ENCODE measurements at regions not wholly inside any gene's neighbourhood (a gene's known extent, or its start where the extent isn't known, plus 50 kb on each side); places are given as distances from the start of the nearest gene placed in this dataset.
A peak's percentile ranks its signal among the peaks of the same experiment; 100 is the strongest.

DNA sequence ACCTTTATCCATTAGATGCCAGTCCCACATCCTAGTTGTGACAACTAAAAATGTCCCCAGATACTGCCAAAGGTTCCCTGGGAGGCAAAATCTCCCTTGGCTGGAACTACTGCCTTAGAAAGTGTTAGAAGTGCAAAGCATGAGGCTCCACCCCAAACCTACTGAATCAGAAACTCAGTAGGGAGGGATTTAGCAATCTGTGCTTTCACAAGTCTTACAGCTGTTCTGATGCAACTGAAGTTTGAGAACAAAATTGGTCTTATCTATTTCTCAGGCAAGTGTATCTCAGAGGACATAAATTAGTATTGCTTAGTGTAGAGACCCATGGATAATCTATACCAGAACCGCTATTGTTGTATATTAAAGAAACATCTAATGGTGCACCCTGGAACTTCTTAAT is 70.2 kb downstream of the CLDN1 start:
- no peak for DNase-seq

DNA sequence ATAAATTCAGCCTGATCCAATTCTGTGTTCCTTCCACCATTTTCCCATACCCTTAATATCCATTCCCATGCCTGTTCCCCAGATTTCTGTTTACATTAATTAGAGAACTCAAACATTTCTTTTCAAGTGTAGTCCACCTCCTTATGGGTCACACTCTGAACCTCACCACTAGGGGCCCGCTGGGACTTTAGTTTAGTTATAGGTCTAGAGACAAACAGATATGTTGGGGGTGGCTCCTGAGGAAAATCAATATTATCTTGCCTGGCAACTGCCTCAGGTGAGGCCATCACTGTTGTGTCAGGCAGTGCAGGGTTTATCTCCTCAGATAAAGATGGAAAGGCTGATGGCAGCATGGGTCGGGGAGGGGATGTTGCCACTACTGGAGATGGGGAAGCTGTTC is 72.8 kb downstream of the CLDN1 start:
- no peak for DNase-seq

DNA sequence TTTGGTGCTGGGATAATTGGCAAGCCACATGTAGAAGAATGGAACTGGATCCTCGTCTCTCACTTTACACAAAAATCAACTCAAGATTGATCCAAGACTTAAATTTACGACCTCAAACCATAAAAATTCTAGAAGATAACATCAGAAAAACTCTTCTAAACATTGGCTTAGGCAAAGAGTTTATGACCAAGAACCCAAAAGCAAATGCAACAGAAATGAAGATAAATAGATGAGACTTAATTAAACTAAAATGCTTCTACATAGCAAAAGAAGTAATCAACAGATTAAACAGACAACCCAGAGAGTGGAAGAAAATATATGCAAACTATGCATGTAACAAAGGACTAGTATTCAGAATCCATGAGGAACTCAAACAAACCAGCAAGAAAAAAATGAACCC is 80.1 kb downstream of the CLDN1 start:
- no peak for DNase-seq

DNA sequence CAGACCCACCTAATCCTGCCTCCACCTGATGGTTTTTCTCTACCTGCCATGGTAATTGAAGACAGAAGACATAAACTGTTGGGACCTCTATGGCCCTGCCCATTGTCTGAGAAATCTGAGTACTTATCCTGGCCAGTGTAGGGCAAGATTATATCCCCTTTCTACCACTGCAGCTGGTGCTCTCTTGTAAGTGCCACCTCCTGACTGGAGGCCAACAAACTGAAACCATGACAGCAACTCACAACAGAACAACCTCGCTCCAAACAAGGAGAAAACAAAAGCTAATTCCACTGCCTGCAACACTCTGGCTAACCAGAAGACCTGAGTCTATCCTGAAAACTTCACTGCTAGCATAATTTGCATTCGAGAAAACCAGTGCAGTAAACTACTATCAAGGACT is 82.9 kb downstream of the CLDN1 start:
- DNase-seq, result peak; percentile 21

DNA sequence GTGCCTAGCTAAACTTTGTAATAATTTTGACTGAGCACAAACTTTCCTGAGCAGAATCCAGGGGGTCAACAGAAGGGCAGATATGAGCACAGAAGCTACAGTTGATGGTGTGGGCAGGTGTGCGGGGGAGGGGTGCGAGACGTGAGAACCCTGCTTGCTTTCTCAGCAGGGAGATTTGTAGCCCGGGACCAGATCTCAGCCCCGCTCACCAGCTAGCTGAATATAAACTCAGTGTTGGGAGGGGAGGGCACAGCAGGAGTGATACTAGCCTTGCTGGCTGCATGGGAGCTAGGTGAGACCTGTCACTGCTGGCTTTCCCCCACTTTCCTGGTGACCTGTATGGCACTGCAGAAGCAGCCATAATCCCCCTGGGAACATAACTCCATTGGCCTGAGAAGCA is 83.4 kb downstream of the CLDN1 start:
- DNase-seq, result no peak

DNA sequence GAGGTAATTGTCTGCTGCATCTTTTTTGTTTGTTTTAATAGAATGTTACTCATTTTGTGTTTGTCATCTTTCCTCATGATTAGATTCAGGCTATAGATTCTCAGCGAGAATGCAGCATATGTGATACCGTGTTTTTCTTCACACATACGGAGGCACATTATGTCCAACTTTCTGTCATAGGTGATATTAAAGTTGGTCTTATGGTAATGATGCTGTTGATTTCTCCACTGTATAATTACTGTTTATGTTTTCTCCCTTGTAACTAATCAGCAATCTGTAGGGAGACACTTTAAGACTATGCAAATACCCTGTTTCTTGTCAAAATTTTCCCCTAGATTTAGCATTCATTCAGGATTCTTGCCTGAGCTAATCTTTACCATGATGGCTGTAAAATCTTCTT is 87.6 kb downstream of the CLDN1 start:
- DNase-seq, result no peak

DNA sequence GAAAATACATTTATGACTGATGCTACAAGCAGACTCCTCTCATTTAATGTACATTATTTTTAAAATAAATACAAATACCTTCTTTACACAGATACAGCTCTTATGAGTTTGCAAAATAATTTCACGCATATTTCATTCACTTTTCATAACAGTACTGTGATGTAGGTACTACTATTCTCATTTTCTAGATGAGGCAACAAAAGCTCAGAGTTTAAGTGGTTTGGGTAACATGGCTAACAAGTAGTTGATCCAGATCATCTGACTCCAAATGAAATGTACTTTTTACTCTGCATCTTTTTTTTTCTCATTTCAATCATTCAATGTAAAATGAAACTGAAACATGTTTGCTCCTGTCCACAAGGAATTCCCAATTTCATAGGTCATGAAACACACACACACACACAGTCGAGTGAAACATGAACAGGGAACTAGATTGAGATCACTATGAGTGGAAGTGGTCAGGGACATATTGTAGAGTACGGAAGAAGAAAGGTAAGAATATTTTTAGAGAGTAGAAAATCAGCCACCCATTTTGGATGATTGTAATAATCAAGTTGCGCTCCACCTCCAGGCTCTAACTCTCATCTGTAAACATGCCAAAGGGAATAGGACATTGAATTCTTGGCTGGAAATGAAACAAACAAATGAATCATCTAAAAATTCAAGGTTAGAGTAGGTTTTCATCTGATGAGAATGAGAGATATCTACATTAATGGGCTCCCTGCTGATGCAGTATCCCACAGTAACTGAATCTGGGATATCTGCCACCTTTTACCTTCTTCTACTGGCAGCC is 92.4 kb downstream of the CLDN1 start:
- no peak for DNase-seq

DNA sequence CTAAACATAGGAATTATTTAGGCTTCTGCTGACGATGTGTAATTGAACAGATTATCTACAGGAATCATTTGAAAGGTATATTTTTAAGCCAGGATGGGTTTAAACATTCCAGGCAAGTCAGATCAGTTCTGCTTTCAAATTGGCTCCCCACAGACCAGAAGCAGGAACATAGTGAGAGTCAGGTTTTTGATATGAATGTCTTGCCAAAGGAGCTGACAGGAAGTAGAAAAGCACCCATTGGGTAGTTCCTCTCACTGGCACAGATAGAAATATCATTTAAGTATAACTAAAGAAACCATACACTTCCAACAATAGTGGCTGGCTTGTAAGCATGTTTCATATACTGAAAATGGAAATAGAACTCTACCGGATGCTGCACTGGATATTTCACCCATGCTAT is 95.2 kb downstream of the CLDN1 start:
- no peak for DNase-seq

DNA sequence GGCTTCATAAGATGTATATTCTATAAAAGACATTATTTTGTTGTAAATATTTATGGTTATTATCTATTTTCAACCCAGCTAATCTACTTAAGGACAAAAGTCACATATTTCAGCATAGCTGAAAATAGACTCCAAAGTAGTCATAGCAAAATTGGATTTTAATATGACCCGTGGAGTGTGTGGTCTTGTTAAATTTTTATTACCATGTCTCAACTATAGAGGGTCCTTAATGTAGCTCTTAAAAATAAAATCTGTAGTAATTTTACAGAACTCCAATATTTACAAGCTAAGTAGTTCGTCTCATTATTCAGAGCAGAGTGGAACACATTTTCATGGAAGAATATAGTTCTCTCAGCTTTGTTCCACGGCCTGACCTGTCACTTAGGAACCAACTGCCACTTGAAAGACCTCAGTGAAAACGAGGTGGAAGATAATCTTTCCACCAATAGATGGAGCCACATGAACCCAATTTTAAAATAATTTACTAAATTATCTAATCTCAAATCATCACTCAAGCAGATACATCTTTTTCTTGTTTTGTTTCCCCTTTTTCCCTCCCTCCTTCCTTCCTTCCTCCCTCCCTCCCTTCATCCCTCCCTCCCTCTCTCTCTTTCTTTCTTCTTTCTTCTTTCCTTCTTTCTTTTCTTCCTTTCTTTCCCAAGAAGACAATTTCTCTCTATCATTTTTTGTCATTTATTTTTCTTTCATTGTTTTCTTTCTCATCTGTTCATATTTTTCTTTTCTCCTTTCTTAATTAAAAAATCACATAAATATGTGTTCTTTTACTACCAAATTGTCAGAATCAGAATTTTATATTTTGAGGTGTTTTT is 97.2 kb downstream of the CLDN1 start:
- peak; percentile 44 for DNase-seq

DNA sequence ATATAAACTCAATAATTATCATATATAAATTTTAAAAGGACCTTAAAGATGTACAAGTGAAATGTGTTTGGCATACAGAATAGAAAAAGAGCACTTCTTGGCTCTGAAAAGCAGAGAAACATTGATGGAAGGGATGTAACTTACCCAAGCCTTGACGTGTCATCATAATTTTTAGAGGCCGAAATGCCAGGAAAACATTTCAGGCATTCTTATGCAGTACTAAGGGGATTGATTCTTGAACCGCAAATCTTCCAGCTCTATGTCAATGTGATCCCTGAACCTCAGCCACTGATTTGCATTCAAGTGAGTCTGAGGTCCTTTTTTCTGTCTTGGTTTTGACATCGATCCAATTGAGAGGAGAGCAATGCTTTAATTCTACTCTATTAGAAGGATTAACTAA is 97.8 kb downstream of the CLDN1 start:
- no peak for DNase-seq

DNA sequence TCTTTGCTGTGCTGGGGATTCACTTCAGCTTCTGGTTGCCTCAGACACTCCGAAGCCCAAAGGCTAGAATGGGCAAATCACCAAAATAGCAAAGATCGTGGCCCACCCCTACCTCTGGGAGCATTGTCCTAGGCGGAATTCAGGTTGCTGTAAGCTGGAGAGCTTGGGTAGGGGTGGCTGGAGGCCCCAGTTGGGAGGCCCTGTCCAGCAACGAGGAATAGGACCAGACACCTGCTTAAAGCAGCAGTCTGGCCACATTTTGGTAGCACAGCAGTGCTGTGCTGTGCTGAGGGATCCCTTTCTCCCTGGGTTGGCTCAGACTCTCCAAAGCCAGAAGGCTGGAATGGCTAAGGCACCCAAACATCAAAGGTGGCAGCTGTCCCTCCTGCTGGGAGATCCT is 99.3 kb downstream of the CLDN1 start:
- DNase-seq, result no peak

DNA sequence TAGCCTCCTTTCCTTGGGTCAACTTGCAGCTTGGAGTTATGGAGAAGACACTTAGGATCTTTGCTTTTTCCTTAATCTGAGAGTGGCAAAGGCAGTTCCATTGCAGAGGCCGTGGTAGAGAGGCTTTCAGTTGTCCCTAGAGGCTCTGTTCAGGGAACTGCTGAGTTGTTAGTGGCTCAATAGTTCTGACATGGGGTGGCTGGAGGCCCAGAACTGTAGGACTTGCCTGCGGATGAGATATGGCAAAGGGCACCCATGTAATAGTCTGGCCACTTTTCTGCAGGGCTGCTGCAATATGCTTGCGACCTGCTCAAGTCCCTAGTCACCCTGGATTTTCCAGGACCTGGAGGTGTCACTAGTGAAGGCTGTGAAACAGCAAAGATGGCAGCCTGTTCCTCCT is 99.9 kb downstream of the CLDN1 start:
- no peak for DNase-seq

DNA sequence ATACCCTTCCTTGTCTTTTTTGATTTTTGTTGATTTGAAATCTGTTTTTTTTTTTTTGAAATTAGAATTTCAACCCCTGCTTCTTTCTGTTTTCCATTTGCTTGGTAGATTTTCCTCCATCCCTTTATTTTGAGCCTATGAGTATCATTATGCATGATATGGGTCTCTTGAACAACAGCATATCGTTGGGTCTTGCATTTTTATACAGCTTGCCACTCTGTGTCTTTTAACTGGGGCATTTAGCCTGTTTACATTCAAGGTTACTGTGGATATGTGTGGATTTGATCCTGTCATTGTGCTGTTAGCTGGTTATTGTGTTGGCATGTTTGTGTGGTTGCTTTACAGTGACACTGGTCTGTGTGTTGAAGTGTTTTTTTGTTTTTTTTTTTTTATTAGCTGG is 99.7 kb upstream of the P3H2 start:
- no peak for DNase-seq

DNA sequence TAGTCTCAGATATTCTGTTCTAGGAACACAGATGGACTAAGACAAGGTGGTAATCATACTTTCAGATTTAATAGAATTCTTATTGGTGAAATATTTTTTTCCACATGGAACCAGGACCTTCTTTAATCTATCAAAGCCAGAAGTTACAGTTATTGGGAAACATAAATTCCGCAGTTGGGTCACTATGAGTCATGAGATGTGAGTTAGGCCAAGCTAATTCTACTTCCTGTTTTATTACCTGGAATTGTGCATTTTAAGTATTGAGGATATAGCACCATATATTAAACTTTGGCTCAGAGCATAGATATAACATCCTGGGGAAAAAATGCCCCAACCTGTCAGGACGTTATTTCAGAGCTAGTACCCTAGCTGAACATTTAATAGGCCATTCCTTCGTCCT is 96.4 kb upstream of the P3H2 start:
- no peak for DNase-seq

DNA sequence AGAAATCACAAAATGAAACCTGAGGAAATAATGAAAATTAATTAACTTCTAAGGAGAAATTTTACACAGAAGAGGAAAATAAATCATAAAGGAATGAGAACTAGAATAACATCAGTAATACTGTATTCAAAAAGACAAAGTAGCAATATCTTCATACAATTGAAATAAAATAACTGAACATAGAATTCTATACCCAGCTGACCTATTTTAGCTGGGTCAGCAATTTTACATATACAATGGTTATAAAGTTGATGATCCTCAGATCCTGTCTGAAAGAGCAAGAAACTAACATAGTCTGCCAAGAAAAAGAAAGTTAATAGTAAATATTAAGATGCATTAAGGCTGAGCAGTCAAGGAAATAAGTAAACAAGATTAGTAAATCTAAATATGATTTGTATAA is 93.0 kb upstream of the P3H2 start:
- DNase-seq, result no peak

DNA sequence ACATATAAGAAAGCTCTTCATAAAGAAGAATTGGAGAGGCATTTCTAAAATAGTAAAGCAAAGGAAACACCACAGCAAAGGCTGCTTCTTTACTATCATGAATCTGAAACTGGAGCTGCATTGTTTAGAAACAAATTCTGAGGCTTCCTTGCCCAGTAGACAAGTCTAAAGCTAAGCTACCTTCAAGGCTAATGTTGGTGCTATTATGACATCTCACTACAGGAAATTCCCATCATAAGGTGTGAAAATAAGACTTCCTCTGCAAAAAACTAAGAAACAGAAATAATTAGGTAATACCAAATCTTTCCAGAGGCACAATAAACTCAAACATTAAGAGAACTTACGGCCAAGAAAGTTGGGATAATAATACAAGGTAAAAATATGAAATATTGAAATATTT is 89.9 kb upstream of the P3H2 start:
- no peak for DNase-seq

DNA sequence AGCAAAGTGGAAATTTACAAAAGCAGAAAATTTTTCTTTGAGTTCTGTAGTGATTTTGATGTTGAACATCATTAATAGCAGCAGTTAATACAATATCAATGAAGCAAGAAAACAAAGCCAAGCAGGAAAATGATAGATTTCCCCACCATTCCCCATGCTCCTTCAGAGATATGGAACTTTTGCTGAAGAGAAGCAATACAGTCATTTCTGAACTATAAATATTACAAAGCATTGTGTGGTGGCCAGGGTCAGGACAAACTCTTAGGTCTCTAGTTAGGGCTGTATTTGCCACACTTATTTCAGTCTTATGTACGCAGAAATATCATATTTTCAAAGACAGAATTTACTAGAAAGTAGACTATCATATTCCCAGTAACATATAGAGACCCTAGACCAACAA is 88.8 kb upstream of the P3H2 start:
- no peak for DNase-seq

DNA sequence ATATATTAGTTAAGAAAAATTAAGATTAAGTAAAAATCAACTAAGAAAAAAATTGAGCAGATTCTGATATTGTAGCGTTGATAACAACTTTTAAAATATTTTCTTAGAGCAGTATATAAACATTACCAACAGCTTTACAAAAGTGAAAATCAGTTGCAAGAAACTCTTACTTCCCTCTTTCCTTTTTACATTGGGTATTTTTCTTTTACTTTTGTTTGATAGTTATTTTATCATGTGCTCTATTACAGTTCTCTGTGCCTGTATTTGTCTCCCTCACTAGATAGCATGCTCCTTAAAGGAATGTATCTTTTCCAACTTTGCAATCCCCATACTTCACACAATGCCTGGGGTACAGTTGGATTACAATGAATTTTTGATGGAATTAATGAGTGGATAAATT is 87.5 kb upstream of the P3H2 start:
- no peak for DNase-seq

DNA sequence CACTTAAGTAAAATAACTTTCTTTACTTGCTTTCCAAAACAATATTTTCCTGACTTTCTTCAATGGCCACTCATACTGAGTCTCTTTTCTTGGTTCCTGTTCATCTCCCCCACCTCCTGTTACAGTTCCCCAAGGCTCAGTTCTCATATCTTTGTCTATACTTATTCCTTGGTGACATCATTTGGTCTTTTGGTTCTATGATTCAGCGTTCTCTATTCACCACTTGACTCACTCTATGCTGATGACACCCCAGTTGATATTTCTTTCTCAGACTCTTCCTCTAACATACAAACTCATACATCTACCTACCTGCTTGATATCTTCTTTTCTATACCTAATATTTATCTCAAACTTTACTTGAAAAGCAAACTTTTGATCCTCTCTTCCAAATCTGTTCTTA is 85.0 kb upstream of the P3H2 start:
- no peak for DNase-seq

DNA sequence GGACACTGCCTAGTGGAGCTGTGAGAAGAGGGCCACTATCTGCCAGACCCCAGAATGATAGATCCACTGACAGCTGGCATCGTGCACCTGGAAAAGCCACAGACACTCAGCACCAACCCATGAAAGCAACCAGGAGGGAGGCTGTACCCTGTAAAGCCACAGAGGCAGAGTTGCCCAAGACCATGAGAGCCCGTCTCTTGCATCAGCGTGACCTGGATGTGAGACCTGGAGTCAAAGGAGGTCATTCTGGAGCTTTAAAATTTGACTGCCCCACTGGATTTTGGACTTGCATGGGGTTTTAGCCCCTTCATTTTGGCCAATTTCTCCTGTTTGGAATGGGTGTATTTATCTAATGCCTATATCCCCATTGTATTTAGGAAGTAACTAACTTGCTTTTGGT is 83.5 kb upstream of the P3H2 start:
- no peak for DNase-seq

DNA sequence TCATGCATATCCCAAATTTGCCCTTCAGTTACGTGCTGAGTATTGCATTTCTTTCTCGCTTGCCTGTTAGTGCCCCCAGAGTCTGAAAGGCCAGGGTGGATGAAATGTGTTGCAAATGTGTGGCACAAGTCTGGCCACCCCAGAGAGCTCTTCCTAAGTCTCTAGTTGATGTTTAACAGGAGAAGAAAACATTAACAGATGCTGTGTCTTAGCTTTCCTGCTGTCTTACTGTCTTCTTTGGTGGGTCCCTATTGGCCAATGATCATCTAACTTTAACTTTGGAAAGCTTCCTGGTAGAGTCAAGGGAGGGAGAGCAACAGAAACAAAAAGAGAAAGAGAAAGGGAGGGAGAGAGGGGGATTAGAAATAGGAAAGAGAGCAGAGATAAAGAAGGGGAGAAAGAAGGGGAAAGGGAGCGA is 76.7 kb upstream of the P3H2 start:
- no peak for DNase-seq

DNA sequence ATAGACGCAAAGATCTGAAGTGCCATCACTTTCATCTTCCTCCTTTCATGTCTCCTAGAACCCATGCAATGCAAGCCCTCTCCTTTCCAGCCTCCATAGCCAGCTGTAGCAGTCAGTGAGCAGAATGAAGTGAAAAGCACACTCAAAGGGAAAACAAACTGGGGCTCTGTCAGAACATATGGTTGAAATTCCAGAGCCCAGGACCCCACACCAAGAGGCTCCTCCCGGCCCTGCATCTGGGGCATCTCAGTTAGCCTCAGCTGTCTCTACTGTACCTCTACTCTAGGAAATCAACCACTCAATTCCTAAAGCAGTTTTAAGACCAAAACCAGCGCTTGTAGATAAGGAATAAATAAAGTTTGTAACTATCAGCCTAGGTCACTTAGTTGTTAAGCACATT is 73.8 kb upstream of the P3H2 start:
- DNase-seq, result no peak

DNA sequence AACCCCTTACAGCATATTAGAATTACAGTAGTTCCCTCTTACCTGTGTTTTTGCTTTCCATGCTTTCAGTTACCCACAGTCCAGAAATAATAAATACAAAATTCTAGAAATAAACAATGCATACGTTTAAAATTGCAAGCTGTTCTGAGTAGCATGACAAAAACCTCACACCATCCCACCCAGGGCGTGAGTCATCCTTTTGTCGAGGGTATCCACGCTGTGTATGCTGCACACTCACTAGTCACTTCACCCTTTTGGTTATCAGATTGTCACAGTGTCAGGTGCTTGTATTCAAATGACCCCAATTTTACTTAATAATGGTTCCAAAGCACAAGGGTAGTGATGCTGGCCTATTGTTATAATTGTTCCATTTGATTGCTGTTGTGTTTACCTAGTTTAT is 72.5 kb upstream of the P3H2 start:
- DNase-seq, result no peak

DNA sequence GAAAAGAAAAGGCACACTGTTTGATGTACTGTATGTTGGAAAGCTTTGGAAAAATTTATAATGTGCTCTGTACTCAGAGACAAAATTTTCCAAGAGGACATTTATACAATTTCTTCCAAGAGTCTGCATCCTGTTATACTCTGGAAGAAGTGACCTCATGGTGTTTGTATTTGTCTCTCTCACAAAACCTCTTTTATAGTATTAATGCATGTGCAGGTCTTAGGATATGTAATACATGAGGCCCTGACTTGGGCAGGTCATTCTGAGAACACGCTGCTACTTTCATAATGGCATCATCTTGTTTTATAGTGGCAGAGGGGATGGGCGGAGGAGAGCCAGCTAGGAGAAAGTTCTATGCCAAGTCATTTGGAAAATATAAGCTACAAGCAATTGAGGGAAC is 72.0 kb upstream of the P3H2 start:
- no peak for DNase-seq

DNA sequence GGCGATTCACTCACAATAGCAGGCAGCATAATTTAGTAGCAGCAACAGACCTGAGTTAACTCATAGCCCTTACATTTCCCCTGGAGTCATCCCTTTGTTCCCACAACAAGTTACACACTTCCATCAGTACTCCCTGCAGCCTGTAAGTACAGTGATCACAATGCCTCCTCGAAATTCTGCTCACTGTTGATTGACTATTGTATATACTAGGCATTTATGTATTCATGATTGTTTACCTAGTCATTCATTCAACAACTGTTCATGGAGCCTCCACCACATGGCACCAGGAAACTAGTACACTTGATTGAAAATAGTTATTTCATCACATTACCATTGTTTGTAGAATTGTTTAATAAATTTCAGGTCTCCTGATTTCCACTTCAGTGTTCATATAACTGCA is 71.4 kb upstream of the P3H2 start:
- DNase-seq, result peak; percentile 39
